ENCODE measurements at regions not wholly inside any gene's neighbourhood (a gene's known extent, or its start where the extent isn't known, plus 50 kb on each side); places are given as distances from the start of the nearest gene placed in this dataset.

GRCh38 chr16:48907906-48908634 is 298.1 kb upstream of the N4BP1 start:
- Mint-ChIP-seq H3K4me1 (ENCODE audit: low read depth) (no peaks in the 10 kb centered on the region), H3K9me3 (no peaks in the 10 kb centered on the region), H3K4me3 (no peak overlapping the region), H3K27ac (no peak overlapping the region), H3K36me3 (ENCODE audit: low read depth) (no peaks in the 10 kb centered on the region), H3K27me3 (no peaks in the 10 kb centered on the region)
- intact Hi-C loops (cut with micrococcal nuclease) = no loop called here

DNA sequence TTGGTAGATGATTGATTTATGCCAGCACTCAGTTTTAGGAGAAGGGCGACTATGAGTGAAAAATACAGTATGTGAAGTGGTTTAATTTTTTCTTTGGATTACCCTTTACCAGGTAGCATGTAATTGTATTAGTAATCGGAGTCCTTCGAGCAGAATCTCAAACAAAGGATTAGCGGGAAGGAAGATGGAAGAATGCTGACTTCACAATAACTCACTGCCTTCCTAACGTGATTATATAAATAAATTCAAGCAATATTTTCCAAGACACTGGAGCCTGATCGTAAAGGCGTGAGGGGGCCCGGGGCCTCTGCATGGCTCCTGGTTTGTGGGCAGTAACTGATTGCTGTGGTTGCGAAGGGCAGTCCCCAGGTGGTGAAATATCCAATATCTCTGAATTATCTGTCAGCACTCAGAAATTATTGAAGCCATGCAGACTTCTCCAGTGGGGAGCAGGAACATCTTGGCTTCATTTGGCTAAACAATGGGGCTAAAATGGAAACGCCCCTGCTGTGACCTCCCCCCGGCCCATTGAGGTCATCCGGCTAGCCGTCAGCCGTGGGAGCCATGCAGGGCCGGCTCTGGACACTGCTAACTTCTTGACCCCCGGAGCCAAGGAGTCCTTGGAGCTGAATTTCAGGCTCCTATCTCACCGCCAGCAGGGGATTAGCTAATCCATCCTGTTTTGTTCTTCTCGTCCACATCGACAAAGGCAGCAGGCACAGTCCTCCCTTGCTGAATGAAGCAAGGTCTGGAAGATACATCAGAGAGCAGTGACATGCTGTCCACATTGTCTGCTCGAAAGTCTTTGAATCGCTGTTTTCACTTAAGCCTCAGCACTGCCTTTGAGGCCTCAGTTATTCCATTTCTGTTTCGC is 295.9 kb upstream of the N4BP1 start:
- Mint-ChIP-seq H3K36me3 (ENCODE audit: low read depth) (no peaks in the 10 kb centered on the region), H3K27me3 (no peaks in the 10 kb centered on the region), H3K4me1 (ENCODE audit: low read depth) (no peaks in the 10 kb centered on the region), H3K27ac (no peak overlapping the region), H3K9me3 (no peaks in the 10 kb centered on the region), H3K4me3 (no peak overlapping the region)
- intact Hi-C loops (cut with micrococcal nuclease) = no loop called here

DNA sequence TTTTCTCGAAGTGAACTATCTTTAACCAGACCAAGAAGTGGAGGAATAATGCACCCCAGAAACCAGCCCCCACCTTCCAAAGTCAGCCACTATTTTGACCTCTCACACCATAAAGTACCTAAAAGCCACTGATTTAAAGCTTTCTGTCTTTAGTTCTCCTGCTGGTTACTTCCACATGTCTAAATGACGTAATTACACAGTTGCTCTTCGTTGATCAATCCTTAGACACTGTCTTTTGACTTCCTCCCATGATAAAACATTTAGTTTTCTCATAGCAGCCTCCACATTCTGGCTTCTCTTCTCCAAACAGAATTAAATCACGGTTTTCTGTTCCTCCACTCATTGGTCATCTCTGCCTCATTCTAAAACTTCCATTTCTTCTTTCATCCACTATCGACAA is 294.4 kb upstream of the N4BP1 start:
- Mint-ChIP-seq H3K4me1 (ENCODE audit: low read depth) (no peaks in the 10 kb centered on the region), H3K27ac (no peak overlapping the region), H3K4me3 (no peak overlapping the region), H3K36me3 (ENCODE audit: low read depth) (no peaks in the 10 kb centered on the region), H3K27me3 (no peaks in the 10 kb centered on the region), H3K9me3 (no peaks in the 10 kb centered on the region)
- intact Hi-C loops (cut with micrococcal nuclease) = loop anchor here (5.0 kb wide), 1 partner anchor 48 kb away; no protein-coding TSS in a partner anchor

GRCh38 chr16:48903039-48903438 is 293.1 kb upstream of the N4BP1 start:
- no peak overlapping the region for H3K27ac Mint-ChIP-seq

DNA sequence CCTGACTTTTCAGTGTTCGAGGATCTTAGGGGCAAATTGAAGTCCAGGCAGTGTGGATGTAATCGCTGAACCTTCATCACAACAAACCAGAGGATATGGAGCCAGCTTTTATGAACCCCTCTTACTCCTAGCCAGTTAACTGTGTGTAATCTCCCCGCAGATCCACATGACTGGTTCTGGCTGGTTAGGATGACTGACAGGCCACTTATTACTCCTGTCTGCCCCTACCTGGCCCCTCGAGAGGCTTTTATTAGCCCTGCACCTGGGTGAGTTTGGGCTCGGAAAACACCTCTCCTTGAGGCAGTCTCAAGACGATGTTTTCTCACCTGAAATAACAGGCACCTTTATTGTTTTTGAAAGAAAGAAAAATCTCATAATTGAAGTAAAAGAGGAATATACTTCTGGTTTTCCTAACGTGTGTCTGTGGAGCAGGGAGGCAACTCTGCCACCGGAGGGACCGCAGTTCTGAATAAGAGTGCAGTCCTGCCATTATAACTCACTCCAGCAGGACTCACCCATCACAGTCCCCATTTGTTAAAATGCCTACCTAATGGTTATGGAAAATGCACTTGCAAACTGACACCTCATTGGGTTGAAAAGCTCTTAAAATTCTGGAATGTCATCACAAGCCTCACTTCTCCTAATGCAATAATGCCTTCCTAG is 291.9 kb upstream of the N4BP1 start:
- Mint-ChIP-seq H3K4me3 (no peak overlapping the region), H3K9me3 (no peaks in the 10 kb centered on the region), H3K27ac (no peak overlapping the region), H3K36me3 (ENCODE audit: low read depth) (no peaks in the 10 kb centered on the region), H3K4me1 (ENCODE audit: low read depth) (no peaks in the 10 kb centered on the region), H3K27me3 (no peaks in the 10 kb centered on the region)
- intact Hi-C loops (cut with micrococcal nuclease) = loop anchor here (5.0 kb wide), 1 partner anchor 50 kb away; no protein-coding TSS in a partner anchor

More at GRCh38 chr16:48903039-48903438, 293.1 kb upstream of the N4BP1 start:
- H3K4me1 Mint-ChIP-seq (ENCODE audit: low read depth) = no peaks in the 10 kb centered on the region
- H3K4me3 Mint-ChIP-seq = no peak overlapping the region
- intact Hi-C loops (cut with micrococcal nuclease) = loop anchor here (5.0 kb wide), 1 partner anchor 49 kb away; no protein-coding TSS in a partner anchor
- H3K36me3 Mint-ChIP-seq (ENCODE audit: low read depth) = no peaks in the 10 kb centered on the region
- H3K27me3 Mint-ChIP-seq = no peaks in the 10 kb centered on the region
- H3K9me3 Mint-ChIP-seq = no peaks in the 10 kb centered on the region

DNA sequence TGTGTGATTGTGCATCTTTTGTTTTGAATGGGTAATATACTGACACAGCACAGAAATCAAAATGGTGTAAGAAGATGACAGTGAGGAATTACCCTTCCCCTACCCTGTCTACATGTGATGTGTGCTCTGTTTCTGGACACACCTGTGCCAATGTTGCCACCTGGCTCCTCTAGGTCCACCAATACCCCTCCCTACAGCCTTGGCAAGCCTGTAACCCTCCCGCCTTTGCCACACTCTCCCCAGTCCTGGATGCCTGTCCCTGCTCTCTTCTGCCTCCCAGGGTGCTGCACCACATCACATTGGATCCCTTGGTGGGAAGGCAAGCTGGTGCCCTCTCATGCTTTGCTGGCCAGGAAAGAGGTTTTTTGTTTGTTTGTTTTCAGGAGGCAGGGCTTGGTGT is 289.5 kb upstream of the N4BP1 start:
- Mint-ChIP-seq H3K27ac (no peak overlapping the region), H3K27me3 (no peaks in the 10 kb centered on the region), H3K4me1 (ENCODE audit: low read depth) (no peaks in the 10 kb centered on the region), H3K36me3 (ENCODE audit: low read depth) (no peaks in the 10 kb centered on the region), H3K9me3 (no peaks in the 10 kb centered on the region), H3K4me3 (no peak overlapping the region)
- intact Hi-C loops (cut with micrococcal nuclease) = no loop called here

DNA sequence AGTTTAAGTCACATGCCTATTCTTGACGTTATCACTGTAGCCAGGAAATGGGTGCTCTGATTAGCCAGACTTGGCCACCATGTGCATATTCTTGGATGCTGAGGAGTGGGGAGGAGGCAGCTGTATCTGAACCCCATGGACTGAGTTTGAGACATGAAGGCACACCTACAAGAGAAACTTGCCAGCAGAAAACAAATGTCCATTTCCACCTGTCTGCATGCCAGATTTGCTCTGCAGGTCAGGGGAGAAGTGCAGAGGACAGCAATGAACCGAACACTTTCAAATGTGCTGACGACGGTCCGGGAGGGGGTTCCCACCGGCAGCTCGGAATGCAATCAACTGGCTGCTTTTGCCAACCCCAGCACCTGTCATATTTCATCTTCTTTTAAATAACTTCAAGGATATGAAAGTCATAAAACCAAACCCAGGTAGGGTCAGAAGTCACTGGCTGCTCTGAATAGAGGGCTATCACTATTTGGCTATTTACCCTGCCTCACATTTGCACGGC is 287.8 kb upstream of the N4BP1 start:
- H3K36me3 Mint-ChIP-seq (ENCODE audit: low read depth) = no peaks in the 10 kb centered on the region
- no peaks in the 10 kb centered on the region for H3K4me1 Mint-ChIP-seq (ENCODE audit: low read depth)
- no peaks in the 10 kb centered on the region for H3K9me3 Mint-ChIP-seq
- no peak overlapping the region for H3K27ac Mint-ChIP-seq
- intact Hi-C loops (cut with micrococcal nuclease) = no loop called here
- H3K27me3 Mint-ChIP-seq = no peaks in the 10 kb centered on the region
- no peak overlapping the region for H3K4me3 Mint-ChIP-seq

DNA sequence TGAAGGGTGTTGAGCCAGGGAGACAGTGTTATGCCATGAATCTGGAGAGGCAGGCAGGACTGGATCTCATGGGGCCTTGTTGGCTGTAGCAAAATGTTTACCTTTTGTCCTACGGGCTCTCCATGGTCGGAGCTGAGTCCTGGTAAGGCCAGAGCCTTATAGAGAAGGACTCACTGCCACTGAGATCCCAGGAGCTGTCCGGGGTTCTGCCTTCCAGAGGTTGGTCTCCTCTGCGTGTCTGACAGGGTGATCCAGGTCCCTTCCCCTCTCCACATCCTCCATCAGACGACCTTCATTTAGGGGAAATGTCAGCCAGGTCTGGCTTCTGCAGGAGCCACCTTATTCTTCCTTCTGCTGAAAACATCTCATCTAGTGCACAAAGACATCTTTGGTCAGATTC is 285.2 kb upstream of the N4BP1 start:
- H3K27ac Mint-ChIP-seq = no peak overlapping the region
- no peaks in the 10 kb centered on the region for H3K9me3 Mint-ChIP-seq
- no peak overlapping the region for H3K4me3 Mint-ChIP-seq
- no peaks in the 10 kb centered on the region for H3K36me3 Mint-ChIP-seq (ENCODE audit: low read depth)
- intact Hi-C loops (cut with micrococcal nuclease) = no loop called here
- H3K27me3 Mint-ChIP-seq = no peaks in the 10 kb centered on the region
- no peaks in the 10 kb centered on the region for H3K4me1 Mint-ChIP-seq (ENCODE audit: low read depth)

GRCh38 chr16:48892893-48893292 is 282.9 kb upstream of the N4BP1 start:
- Mint-ChIP-seq H3K27me3 (no peaks in the 10 kb centered on the region), H3K4me1 (ENCODE audit: low read depth) (no peaks in the 10 kb centered on the region), H3K27ac (no peak overlapping the region), H3K9me3 (no peaks in the 10 kb centered on the region), H3K4me3 (no peak overlapping the region), H3K36me3 (ENCODE audit: low read depth) (no peaks in the 10 kb centered on the region)
- intact Hi-C loops (cut with micrococcal nuclease) = no loop called here

GRCh38 chr16:48887646-48888210 is 277.7 kb upstream of the N4BP1 start:
- H3K9me3 Mint-ChIP-seq = no peaks in the 10 kb centered on the region
- no peak overlapping the region for H3K4me3 Mint-ChIP-seq
- H3K27ac Mint-ChIP-seq = no peak overlapping the region
- no peaks in the 10 kb centered on the region for H3K4me1 Mint-ChIP-seq (ENCODE audit: low read depth)
- intact Hi-C loops (cut with micrococcal nuclease) = no loop called here
- no peaks in the 10 kb centered on the region for H3K27me3 Mint-ChIP-seq
- no peaks in the 10 kb centered on the region for H3K36me3 Mint-ChIP-seq (ENCODE audit: low read depth)

DNA sequence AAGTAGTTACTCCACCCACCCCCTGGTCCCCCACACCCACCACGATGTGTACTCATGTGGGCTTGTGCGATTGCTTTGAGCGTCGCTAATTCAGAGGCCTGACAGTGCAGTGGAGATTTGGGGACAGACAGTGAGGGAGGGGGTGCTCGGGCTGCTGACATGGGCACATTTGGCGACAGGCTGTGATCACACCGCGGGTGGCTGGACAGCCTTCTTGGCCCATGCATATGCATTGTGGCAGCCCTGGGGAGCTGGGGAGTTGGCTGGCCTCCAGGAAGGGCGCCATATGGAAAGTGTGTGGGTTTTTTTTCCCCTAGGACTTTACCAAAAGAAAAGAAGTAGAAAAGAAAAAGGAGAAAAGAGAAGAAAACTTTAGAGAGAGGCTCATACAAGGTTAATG is 275.5 kb upstream of the N4BP1 start:
- intact Hi-C loops (cut with micrococcal nuclease) = no loop called here

DNA sequence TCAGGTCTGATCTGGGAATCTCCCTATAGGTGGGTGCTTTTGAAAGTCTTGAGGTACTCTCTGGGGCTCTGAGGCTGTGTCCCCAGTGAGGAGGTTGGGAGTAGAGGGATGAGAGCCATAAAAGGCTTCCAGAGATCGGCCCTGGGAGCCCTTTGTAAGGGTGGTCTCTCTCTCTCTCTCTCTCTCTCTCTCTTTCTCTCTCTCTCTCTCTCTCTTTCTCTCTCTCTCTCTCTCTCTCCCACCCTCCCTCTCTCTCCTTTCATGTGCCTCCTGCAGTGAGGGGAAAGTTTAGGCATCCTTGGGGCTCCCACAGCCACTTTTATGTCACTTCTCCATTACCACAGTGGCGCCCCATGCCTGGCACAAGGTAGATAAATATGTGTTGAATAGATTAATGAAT is 271.3 kb upstream of the N4BP1 start:
- Mint-ChIP-seq H3K27me3 (no peaks in the 10 kb centered on the region), H3K4me1 (ENCODE audit: low read depth) (no peaks in the 10 kb centered on the region), H3K4me3 (no peak overlapping the region), H3K27ac (no peak overlapping the region), H3K9me3 (no peaks in the 10 kb centered on the region), H3K36me3 (ENCODE audit: low read depth) (no peaks in the 10 kb centered on the region)
- intact Hi-C loops (cut with micrococcal nuclease) = no loop called here

More for the DNA sequence above, 275.5 kb upstream of the N4BP1 start:
- no peak overlapping the region for H3K27ac Mint-ChIP-seq
- H3K27me3 Mint-ChIP-seq = no peaks in the 10 kb centered on the region
- no peaks in the 10 kb centered on the region for H3K4me1 Mint-ChIP-seq (ENCODE audit: low read depth)
- H3K9me3 Mint-ChIP-seq = no peaks in the 10 kb centered on the region
- H3K4me3 Mint-ChIP-seq = no peak overlapping the region
- H3K36me3 Mint-ChIP-seq (ENCODE audit: low read depth) = no peaks in the 10 kb centered on the region

GRCh38 chr16:48879223-48880122 is 269.5 kb upstream of the N4BP1 start:
- Mint-ChIP-seq H3K4me1 (ENCODE audit: low read depth) (no peaks in the 10 kb centered on the region), H3K27me3 (no peaks in the 10 kb centered on the region), H3K4me3 (no peak overlapping the region), H3K27ac (no peak overlapping the region), H3K9me3 (no peaks in the 10 kb centered on the region), H3K36me3 (ENCODE audit: low read depth) (no peaks in the 10 kb centered on the region)
- intact Hi-C loops (cut with micrococcal nuclease) = no loop called here
